CD4-positive, CD25-positive, alpha-beta regulatory T cell (primary cell): ENCODE measurements at regions not wholly inside any gene's neighbourhood (a gene's known extent, or its start where the extent isn't known, plus 50 kb on each side); places are given as distances from the start of the nearest gene placed in this dataset.
"Not testable (repeated sequence)": the region's sequence is repeated elsewhere in the genome, so short reads cannot be mapped to it uniquely, and the experiment has no call there.

Experiments
- ATAC-seq, 2 donors: fragments of 150-1000 bp; cut with Tn5 transposase; one replicate each; pipeline ENCODE4 v1.10.0; 2021; ENCODE audit warnings: low read depth in 2 of 2, moderate number of reproducible peaks in 2 of 2, moderate library complexity in 1 of 2
- DNase-seq, 3 donors: peaks; one replicate each; pipeline versions ENCODE4 v3.0.0 to v3.0.0-alpha.2; 2012 to 2022; ENCODE audit warnings: mixed read lengths in 1 of 3
- H3K27ac ChIP-seq: one replicate; pipeline ENCODE4 v1.7.0; 2013; ENCODE audit warnings: mild to moderate bottlenecking, low read length; ENCODE audit not compliant: insufficient read depth, poor library complexity, severe bottlenecking
- H3K27me3 ChIP-seq: one replicate; pipeline ENCODE4 v1.7.0; 2013; ENCODE audit warnings: low read length; ENCODE audit not compliant: control insufficient read depth, insufficient read depth
- H3K36me3 ChIP-seq: one replicate; pipeline ENCODE4 v1.7.0; 2013; ENCODE audit warnings: mild to moderate bottlenecking, low read length, moderate library complexity; ENCODE audit not compliant: control insufficient read depth, insufficient read depth
- H3K4me1 ChIP-seq: 2 replicates; pipeline ENCODE4 v1.7.0; 2013; ENCODE audit warnings: mild to moderate bottlenecking, low read length; ENCODE audit not compliant: insufficient read depth, control insufficient read depth, poor library complexity, severe bottlenecking
- H3K4me3 ChIP-seq: one replicate; pipeline ENCODE4 v1.7.0; 2013; ENCODE audit warnings: low read depth, mild to moderate bottlenecking, low read length, moderate library complexity
- H3K9me3 ChIP-seq, 2 experiments: 1 replicate in 1 of 2; 2 replicates in 1 of 2; pipeline ENCODE4 v1.7.0; 2013; ENCODE audit warnings: low read length in 2 of 2, mild to moderate bottlenecking in 1 of 2, moderate library complexity in 1 of 2; ENCODE audit not compliant: control insufficient read depth in 2 of 2
- H3K27ac Mint-ChIP-seq, 3 donors: one replicate each; pipeline ENCODE4 v1.8.0; 2020 to 2022; ENCODE audit warnings: mild to moderate bottlenecking in 3 of 3, mixed read lengths in 3 of 3, moderate library complexity in 2 of 3
- H3K27me3 Mint-ChIP-seq: one replicate; pipeline ENCODE4 v1.8.0; 2022; ENCODE audit warnings: mild to moderate bottlenecking, mixed read lengths
- H3K36me3 Mint-ChIP-seq: one replicate; pipeline ENCODE4 v1.8.0; 2020; ENCODE audit warnings: mixed read lengths
- H3K4me1 Mint-ChIP-seq, 4 donors: one replicate each; pipeline ENCODE4 v1.8.0; 2020 to 2022; ENCODE audit warnings: mixed read lengths in 4 of 4, mild to moderate bottlenecking in 1 of 4
- H3K4me3 Mint-ChIP-seq, 4 donors: one replicate each; pipeline ENCODE4 v1.8.0; 2020 to 2022; ENCODE audit warnings: mild to moderate bottlenecking in 4 of 4, mixed read lengths in 4 of 4, moderate library complexity in 3 of 4
- H3K9me3 Mint-ChIP-seq, 7 donors: one replicate each; pipeline ENCODE4 v1.8.0; 2020 to 2022; ENCODE audit warnings: mixed read lengths in 7 of 7, mild to moderate bottlenecking in 3 of 7, moderate library complexity in 2 of 7

- Mint-ChIP-seq H3K9me3 (peaks cover 0 to 2% (median 0%) of the 10 kb centered on the region in 7 donors), H3K4me1 (no peaks in the 10 kb centered on the region), H3K36me3 (no peaks in the 10 kb centered on the region), H3K27me3 (peaks cover 29% of the 10 kb centered on the region), H3K4me3 (no peak overlapping the region), H3K27ac (no peak overlapping the region)
- H3K36me3 ChIP-seq: no peaks in the 10 kb centered on the region
- no peak overlapping the region for H3K27ac ChIP-seq
- no peak for ATAC-seq
- no peak for DNase-seq
- peaks cover 7% of the 10 kb centered on the region for H3K27me3 ChIP-seq
- H3K4me3 ChIP-seq: no peak overlapping the region
- no peaks in the 10 kb centered on the region for H3K4me1 ChIP-seq
- H3K9me3 ChIP-seq: no peaks in the 10 kb centered on the region
These were observed 51.1 kb upstream of the MIER3 start for GRCh38 chr5:57002959-57003485.

- H3K36me3 ChIP-seq, H3K9me3 ChIP-seq, ATAC-seq, H3K27ac Mint-ChIP-seq, DNase-seq, H3K4me3 ChIP-seq, H3K36me3 Mint-ChIP-seq, H3K4me1 Mint-ChIP-seq, H3K27me3 ChIP-seq, H3K27ac ChIP-seq, H3K4me1 ChIP-seq, H3K9me3 Mint-ChIP-seq, H3K4me3 Mint-ChIP-seq: not testable (repeated sequence)
- peaks cover 29% of the 10 kb centered on the region for H3K27me3 Mint-ChIP-seq
These were observed 51.6 kb upstream of the MIER3 start for GRCh38 chr5:57003566-57003965.

DNA sequence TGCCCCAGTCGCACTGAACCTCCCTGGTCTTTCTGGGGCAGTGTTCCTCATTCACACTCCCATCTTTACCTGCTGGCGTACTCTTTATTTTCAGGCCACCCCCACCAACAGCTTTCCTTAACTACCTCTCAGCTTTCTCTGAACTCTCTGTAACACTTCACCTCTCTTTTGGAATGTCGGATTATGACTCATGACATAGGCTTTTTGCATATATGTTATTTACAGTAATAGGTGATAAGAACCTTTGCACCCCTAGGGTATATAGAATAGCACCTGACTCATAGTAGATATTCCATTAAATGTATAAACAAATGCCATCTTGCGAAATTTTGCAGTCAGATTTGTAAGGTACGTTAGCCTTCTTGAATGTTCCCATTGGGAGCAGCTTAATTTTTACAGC is 52.9 kb upstream of the MIER3 start:
- no peaks in the 10 kb centered on the region for H3K36me3 ChIP-seq
- Mint-ChIP-seq H3K27ac (no peak overlapping the region), H3K4me3 (no peak overlapping the region), H3K4me1 (no peaks in the 10 kb centered on the region), H3K36me3 (no peaks in the 10 kb centered on the region), H3K9me3 (peaks cover 0 to 2% (median 0%) of the 10 kb centered on the region in 7 donors), H3K27me3 (peaks cover 32% of the 10 kb centered on the region)
- no peak for ATAC-seq
- no peak for DNase-seq
- no peaks in the 10 kb centered on the region for H3K9me3 ChIP-seq
- no peaks in the 10 kb centered on the region for H3K4me1 ChIP-seq
- no peak overlapping the region for H3K27ac ChIP-seq
- H3K27me3 ChIP-seq: peaks cover 3% of the 10 kb centered on the region
- no peak overlapping the region for H3K4me3 ChIP-seq

DNA sequence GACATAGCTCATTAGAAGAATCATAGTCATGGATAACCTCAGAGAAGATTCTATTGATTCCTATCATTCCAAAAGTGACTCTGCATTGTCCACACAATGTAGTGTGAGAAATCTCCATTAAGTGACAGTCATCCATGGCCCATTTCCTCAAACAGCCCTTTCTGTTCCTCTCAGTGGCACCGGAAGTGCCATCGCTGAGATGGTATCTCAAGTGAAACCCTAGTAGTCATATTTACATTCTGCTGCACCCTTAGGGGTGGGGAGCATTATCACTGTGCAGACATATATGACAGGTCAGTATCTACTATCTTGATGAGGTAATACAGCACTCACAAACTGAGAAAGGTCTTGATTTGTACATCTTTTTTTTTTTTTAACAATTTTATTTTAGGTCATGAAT is 55.4 kb upstream of the MIER3 start:
- Histone ChIP-seq H3K4me3 (no peak overlapping the region), H3K4me1 (no peaks in the 10 kb centered on the region), H3K27me3 (peaks cover 5% of the 10 kb centered on the region), H3K9me3 (no peaks in the 10 kb centered on the region), H3K27ac (no peak overlapping the region), H3K36me3 (no peaks in the 10 kb centered on the region)
- ATAC-seq: no peak
- Mint-ChIP-seq H3K4me1 (no peaks in the 10 kb centered on the region), H3K4me3 (no peak overlapping the region), H3K27ac (no peak overlapping the region), H3K27me3 (peaks cover 17% of the 10 kb centered on the region), H3K36me3 (no peaks in the 10 kb centered on the region), H3K9me3 (no peaks in the 10 kb centered on the region)
- peak in 1 of 3 donors; percentile 14 for DNase-seq

DNA sequence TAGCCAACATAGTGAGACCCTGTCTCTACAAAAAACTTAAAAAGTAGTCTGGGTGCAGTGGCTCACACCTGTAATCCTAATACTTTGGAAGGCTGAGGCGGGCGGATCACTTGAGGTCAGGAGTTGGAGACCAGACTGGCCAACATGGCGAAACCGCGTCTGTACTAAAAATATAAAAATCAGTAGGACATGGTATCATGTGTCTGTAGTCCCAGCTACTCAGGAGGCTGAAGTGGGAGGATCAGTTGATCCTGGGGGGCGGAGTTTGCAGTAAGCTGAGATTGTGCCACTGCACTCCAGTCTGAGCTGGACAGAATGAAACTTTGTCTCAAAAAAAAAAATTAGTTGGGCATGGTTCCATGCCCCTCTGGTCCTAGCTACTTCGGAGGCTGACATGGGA is 57.9 kb upstream of the MIER3 start:
- no peak overlapping the region for H3K27ac Mint-ChIP-seq
- Histone ChIP-seq H3K4me1 (no peaks in the 10 kb centered on the region), H3K27ac (no peak overlapping the region), H3K9me3 (no peaks in the 10 kb centered on the region), H3K4me3 (no peak overlapping the region), H3K27me3 (peaks cover 7% of the 10 kb centered on the region), H3K36me3 (no peaks in the 10 kb centered on the region)
- H3K4me1 Mint-ChIP-seq: no peaks in the 10 kb centered on the region
- no peaks in the 10 kb centered on the region for H3K36me3 Mint-ChIP-seq
- no peak overlapping the region for H3K4me3 Mint-ChIP-seq
- peaks cover 13% of the 10 kb centered on the region for H3K27me3 Mint-ChIP-seq
- H3K9me3 Mint-ChIP-seq: peaks cover 0 to 1% (median 0%) of the 10 kb centered on the region in 7 donors
- DNase-seq (no peak), ATAC-seq (no peak)

- H3K4me1 Mint-ChIP-seq: no peaks in the 10 kb centered on the region
- H3K27me3 ChIP-seq: peaks cover 7% of the 10 kb centered on the region
- no peak for ATAC-seq
These were observed 58.9 kb upstream of the MIER3 start for GRCh38 chr5:57010786-57011185.

GRCh38 chr5:57012511-57012910 is 60.6 kb upstream of the MIER3 start:
- Histone ChIP-seq H3K9me3 (no peaks in the 10 kb centered on the region), H3K4me3 (no peak overlapping the region), H3K27me3 (peaks cover 7% of the 10 kb centered on the region), H3K36me3 (no peaks in the 10 kb centered on the region), H3K27ac (no peak overlapping the region), H3K4me1 (no peaks in the 10 kb centered on the region)
- Mint-ChIP-seq H3K9me3 (peaks cover 0 to 1% (median 0%) of the 10 kb centered on the region in 7 donors), H3K4me3 (no peak overlapping the region), H3K27me3 (peaks cover 13% of the 10 kb centered on the region), H3K36me3 (no peaks in the 10 kb centered on the region), H3K27ac (no peak overlapping the region), H3K4me1 (no peaks in the 10 kb centered on the region)
- DNase-seq (no peak), ATAC-seq (no peak)

More at GRCh38 chr5:57010786-57011185, 58.9 kb upstream of the MIER3 start:
- H3K9me3 ChIP-seq: no peaks in the 10 kb centered on the region
- peaks cover 0 to 1% (median 0%) of the 10 kb centered on the region in 7 donors for H3K9me3 Mint-ChIP-seq
- no peaks in the 10 kb centered on the region for H3K36me3 ChIP-seq
- no peak overlapping the region for H3K27ac Mint-ChIP-seq
- DNase-seq: no peak
- H3K4me3 ChIP-seq: no peak overlapping the region
- no peak overlapping the region for H3K4me3 Mint-ChIP-seq
- H3K36me3 Mint-ChIP-seq: no peaks in the 10 kb centered on the region
- H3K27ac ChIP-seq: no peak overlapping the region
- H3K27me3 Mint-ChIP-seq: peaks cover 13% of the 10 kb centered on the region
- H3K4me1 ChIP-seq: no peaks in the 10 kb centered on the region

- no peaks in the 10 kb centered on the region for H3K9me3 ChIP-seq
- no peaks in the 10 kb centered on the region for H3K36me3 Mint-ChIP-seq
- H3K4me1 Mint-ChIP-seq: peaks cover 3 to 7% (median 5%) of the 10 kb centered on the region in 4 donors
- H3K4me1 ChIP-seq: no peaks in the 10 kb centered on the region
- no peak overlapping the region for H3K4me3 Mint-ChIP-seq
- ATAC-seq: no peak
- H3K27ac Mint-ChIP-seq: no peak overlapping the region
- H3K9me3 Mint-ChIP-seq: no peaks in the 10 kb centered on the region
- H3K27ac ChIP-seq: no peak overlapping the region
- no peaks in the 10 kb centered on the region for H3K36me3 ChIP-seq
- H3K27me3 Mint-ChIP-seq: no peaks in the 10 kb centered on the region
- no peak overlapping the region for H3K4me3 ChIP-seq
- DNase-seq: peak in 1 of 3 donors; percentile 14
- H3K27me3 ChIP-seq: peaks cover 2% of the 10 kb centered on the region
These were observed 74.0 kb upstream of the MIER3 start for GRCh38 chr5:57025961-57026360.
